Activated naive CD4-positive, alpha-beta T cell treated with anti-CD3 and anti-CD28 coated beads, Interleukin-2, amount 10 ng/mL, durations not matched to agents 7 days and 5 days (primary cell): ENCODE measurements at regions not wholly inside any gene's neighbourhood (a gene's known extent, or its start where the extent isn't known, plus 50 kb on each side); places are given as distances from the start of the nearest gene placed in this dataset.

Experiments
- CTCF ChIA-PET: fragments of 350-600 bp; sonication (Branson Sonifier 250); formaldehyde crosslinking; loops from one replicate; lab custom pipeline; 2021; ENCODE audit warnings: antibody characterized with exemption; lab: Charles Lee
- DNase-seq: peaks from one replicate; pipeline ENCODE4 v3.0.0-alpha.2; 2020
- H3K27ac Mint-ChIP-seq: one replicate; pipeline ENCODE4 v1.8.0; 2021; ENCODE audit warnings: mild to moderate bottlenecking, moderate library complexity, mixed read lengths
- H3K27me3 Mint-ChIP-seq: one replicate; pipeline ENCODE4 v1.8.0; 2021; ENCODE audit warnings: mild to moderate bottlenecking, mixed read lengths
- H3K36me3 Mint-ChIP-seq: one replicate; pipeline ENCODE4 v1.8.0; 2021; ENCODE audit warnings: mixed read lengths
- H3K4me1 Mint-ChIP-seq: one replicate; pipeline ENCODE4 v1.8.0; 2021; ENCODE audit warnings: mixed read lengths
- H3K4me3 Mint-ChIP-seq: one replicate; pipeline ENCODE4 v1.8.0; 2021; ENCODE audit warnings: mild to moderate bottlenecking, moderate library complexity, mixed read lengths
- H3K9me3 Mint-ChIP-seq: one replicate; pipeline ENCODE4 v1.8.0; 2021; ENCODE audit warnings: mixed read lengths

- CTCF ChIA-PET: no interaction called here
Measured at GRCh38 chr5:158324236-158324635, 465.3 kb upstream of the CLINT1 start.

GRCh38 chr5:158322620-158323019, 463.7 kb upstream of the CLINT1 start:
- Mint-ChIP-seq H3K9me3 (no peaks in the 10 kb centered on the region), H3K4me1 (no peaks in the 10 kb centered on the region), H3K36me3 (no peaks in the 10 kb centered on the region), H3K27me3 (no peaks in the 10 kb centered on the region), H3K4me3 (no peak overlapping the region), H3K27ac (no peak overlapping the region)
- CTCF ChIA-PET: no interaction called here
- no peak for DNase-seq

More at GRCh38 chr5:158324236-158324635, 465.3 kb upstream of the CLINT1 start:
- Mint-ChIP-seq H3K9me3 (no peaks in the 10 kb centered on the region), H3K4me1 (no peaks in the 10 kb centered on the region), H3K36me3 (no peaks in the 10 kb centered on the region), H3K27me3 (no peaks in the 10 kb centered on the region), H3K4me3 (no peak overlapping the region), H3K27ac (no peak overlapping the region)
- no peak for DNase-seq

- CTCF ChIA-PET: interaction anchor here (0.7 kb wide), 1 partner anchor 26 kb away, joined by 5 read pairs; no protein-coding TSS in a partner anchor
- no peak overlapping the region for H3K4me3 Mint-ChIP-seq
- no peaks in the 10 kb centered on the region for H3K36me3 Mint-ChIP-seq
- H3K4me1 Mint-ChIP-seq: no peaks in the 10 kb centered on the region
- no peak for DNase-seq
- H3K9me3 Mint-ChIP-seq: no peaks in the 10 kb centered on the region
- H3K27ac Mint-ChIP-seq: no peak overlapping the region
- no peaks in the 10 kb centered on the region for H3K27me3 Mint-ChIP-seq
Measured at GRCh38 chr5:158320934-158321333, 462.0 kb upstream of the CLINT1 start.

- H3K4me1 Mint-ChIP-seq: no peaks in the 10 kb centered on the region
- no peaks in the 10 kb centered on the region for H3K27me3 Mint-ChIP-seq
- CTCF ChIA-PET: interaction anchor here (0.7 kb wide), 1 partner anchor 26 kb away, joined by 5 read pairs; no protein-coding TSS in a partner anchor
- no peaks in the 10 kb centered on the region for H3K9me3 Mint-ChIP-seq
- no peak overlapping the region for H3K27ac Mint-ChIP-seq
- H3K36me3 Mint-ChIP-seq: no peaks in the 10 kb centered on the region
- DNase-seq: no peak
- H3K4me3 Mint-ChIP-seq: no peak overlapping the region
Measured at GRCh38 chr5:158320178-158320674, 461.3 kb upstream of the CLINT1 start.

GRCh38 chr5:158317507-158317906, 458.6 kb upstream of the CLINT1 start:
- CTCF ChIA-PET: no interaction called here
- Mint-ChIP-seq H3K4me3 (no peak overlapping the region), H3K27me3 (no peaks in the 10 kb centered on the region), H3K4me1 (no peaks in the 10 kb centered on the region), H3K27ac (no peak overlapping the region), H3K36me3 (no peaks in the 10 kb centered on the region), H3K9me3 (no peaks in the 10 kb centered on the region)
- DNase-seq: no peak

- H3K4me3 Mint-ChIP-seq: no peak overlapping the region
- H3K27ac Mint-ChIP-seq: no peak overlapping the region
- H3K4me1 Mint-ChIP-seq: no peaks in the 10 kb centered on the region
- H3K9me3 Mint-ChIP-seq: no peaks in the 10 kb centered on the region
- no peak for DNase-seq
- no peaks in the 10 kb centered on the region for H3K36me3 Mint-ChIP-seq
- CTCF ChIA-PET: no interaction called here
- H3K27me3 Mint-ChIP-seq: no peaks in the 10 kb centered on the region
Measured at GRCh38 chr5:158313733-158314464, 455.0 kb upstream of the CLINT1 start.

GRCh38 chr5:158313027-158313732, 454.2 kb upstream of the CLINT1 start:
- no peaks in the 10 kb centered on the region for H3K27me3 Mint-ChIP-seq
- CTCF ChIA-PET: no interaction called here
- H3K4me1 Mint-ChIP-seq: no peaks in the 10 kb centered on the region
- H3K9me3 Mint-ChIP-seq: no peaks in the 10 kb centered on the region
- no peak for DNase-seq
- no peak overlapping the region for H3K27ac Mint-ChIP-seq
- H3K36me3 Mint-ChIP-seq: no peaks in the 10 kb centered on the region
- H3K4me3 Mint-ChIP-seq: no peak overlapping the region

GRCh38 chr5:158309088-158309807, 450.3 kb upstream of the CLINT1 start:
- Mint-ChIP-seq H3K9me3 (no peaks in the 10 kb centered on the region), H3K27ac (no peak overlapping the region), H3K4me1 (no peaks in the 10 kb centered on the region), H3K36me3 (no peaks in the 10 kb centered on the region), H3K27me3 (no peaks in the 10 kb centered on the region), H3K4me3 (no peak overlapping the region)
- CTCF ChIA-PET: no interaction called here
- DNase-seq: no peak

GRCh38 chr5:158308429-158309025, 449.6 kb upstream of the CLINT1 start:
- Mint-ChIP-seq H3K36me3 (no peaks in the 10 kb centered on the region), H3K4me3 (no peak overlapping the region), H3K27ac (no peak overlapping the region), H3K27me3 (no peaks in the 10 kb centered on the region), H3K9me3 (no peaks in the 10 kb centered on the region), H3K4me1 (no peaks in the 10 kb centered on the region)
- CTCF ChIA-PET: no interaction called here
- no peak for DNase-seq

GRCh38 chr5:158305861-158306260, 446.9 kb upstream of the CLINT1 start:
- Mint-ChIP-seq H3K36me3 (no peaks in the 10 kb centered on the region), H3K27me3 (no peaks in the 10 kb centered on the region)
- CTCF ChIA-PET: no interaction called here

GRCh38 chr5:158304607-158305006, 445.7 kb upstream of the CLINT1 start:
- no peak for DNase-seq
- Mint-ChIP-seq H3K27ac (no peak overlapping the region), H3K9me3 (no peaks in the 10 kb centered on the region), H3K27me3 (no peaks in the 10 kb centered on the region), H3K36me3 (no peaks in the 10 kb centered on the region), H3K4me1 (no peaks in the 10 kb centered on the region), H3K4me3 (no peak overlapping the region)
- CTCF ChIA-PET: no interaction called here

More at GRCh38 chr5:158305861-158306260, 446.9 kb upstream of the CLINT1 start:
- Mint-ChIP-seq H3K4me1 (no peaks in the 10 kb centered on the region), H3K9me3 (no peaks in the 10 kb centered on the region), H3K4me3 (no peak overlapping the region), H3K27ac (no peak overlapping the region)
- no peak for DNase-seq

GRCh38 chr5:158303883-158304282, 444.9 kb upstream of the CLINT1 start:
- H3K9me3 Mint-ChIP-seq: no peaks in the 10 kb centered on the region
- CTCF ChIA-PET: no interaction called here
- H3K4me3 Mint-ChIP-seq: no peak overlapping the region
- H3K36me3 Mint-ChIP-seq: no peaks in the 10 kb centered on the region
- DNase-seq: no peak
- no peaks in the 10 kb centered on the region for H3K4me1 Mint-ChIP-seq
- H3K27ac Mint-ChIP-seq: no peak overlapping the region
- no peaks in the 10 kb centered on the region for H3K27me3 Mint-ChIP-seq

GRCh38 chr5:158303275-158303674, 444.3 kb upstream of the CLINT1 start:
- H3K9me3 Mint-ChIP-seq: no peaks in the 10 kb centered on the region
- H3K4me3 Mint-ChIP-seq: no peak overlapping the region
- no peaks in the 10 kb centered on the region for H3K27me3 Mint-ChIP-seq
- no peak overlapping the region for H3K27ac Mint-ChIP-seq
- H3K4me1 Mint-ChIP-seq: no peaks in the 10 kb centered on the region
- DNase-seq: no peak
- H3K36me3 Mint-ChIP-seq: no peaks in the 10 kb centered on the region
- CTCF ChIA-PET: no interaction called here

- no peak for DNase-seq
- Mint-ChIP-seq H3K27me3 (no peaks in the 10 kb centered on the region), H3K4me1 (no peaks in the 10 kb centered on the region), H3K36me3 (no peaks in the 10 kb centered on the region), H3K27ac (no peak overlapping the region), H3K4me3 (no peak overlapping the region), H3K9me3 (no peaks in the 10 kb centered on the region)
- CTCF ChIA-PET: no interaction called here
Measured at GRCh38 chr5:158302029-158302428, 443.1 kb upstream of the CLINT1 start.
